ENCODE measurements at regions not wholly inside any gene's neighbourhood (a gene's known extent, or its start where the extent isn't known, plus 50 kb on each side); places are given as distances from the start of the nearest gene placed in this dataset.

- H3F3A ChIP-seq (ENCODE audit: low read depth): no peaks in the 10 kb centered on the region
- no peaks in the 10 kb centered on the region for H3K36me3 ChIP-seq (ENCODE audit: insufficient read depth, low read length)
- no peak overlapping the region for H3K9ac ChIP-seq (ENCODE audit: low read depth, low read length, poor library complexity, severe bottlenecking)
- H3K4me1 ChIP-seq (ENCODE audit: insufficient read depth, low read length, poor library complexity, severe bottlenecking): no peaks in the 10 kb centered on the region
- TF ChIP-seq EZH2phosphoT487 (IDR thresholded peaks at IDR 0.05; ENCODE audit: borderline replicate concordance): no peak
- TF ChIP-seq CTCF (conservative IDR thresholded peaks at IDR 0.05; ENCODE audit: low read length): no peak
- no peaks in the 10 kb centered on the region for H3K9me3 ChIP-seq (ENCODE audit: insufficient read depth, low read depth, low read length)
- no peaks in the 10 kb centered on the region for H3K9me2 ChIP-seq (replicated peaks; ENCODE audit: low read depth, low read length)
- H2AFZ ChIP-seq (ENCODE audit: low read length): no peak overlapping the region
- H3K27me3 ChIP-seq (ENCODE audit: insufficient read depth, low read length, poor library complexity, severe bottlenecking): no peaks in the 10 kb centered on the region
- no peak overlapping the region for H3K4me3 ChIP-seq (ENCODE audit: low read length, poor library complexity, severe bottlenecking)
- no peak overlapping the region for H3K4me2 ChIP-seq (ENCODE audit: low read depth, low read length, poor library complexity, severe bottlenecking)
- H3K79me2 ChIP-seq (ENCODE audit: insufficient read depth, low read length): no peaks in the 10 kb centered on the region
- no peaks in the 10 kb centered on the region for H4K20me1 ChIP-seq (ENCODE audit: insufficient read depth, low read length, poor library complexity, severe bottlenecking)
Observed at GRCh38 chr3:153379516-153379915, 217.5 kb downstream of the RAP2B start.

GRCh38 chr3:153385343-153385742 lies 223.3 kb downstream of the RAP2B start:
- Histone ChIP-seq H3K36me3 (ENCODE audit: insufficient read depth, low read length) (no peaks in the 10 kb centered on the region), H3K4me2 (ENCODE audit: low read depth, low read length, poor library complexity, severe bottlenecking) (no peak overlapping the region), H2AFZ (ENCODE audit: low read length) (no peak overlapping the region), H3F3A (ENCODE audit: low read depth) (no peaks in the 10 kb centered on the region), H3K4me1 (ENCODE audit: insufficient read depth, low read length, poor library complexity, severe bottlenecking) (no peaks in the 10 kb centered on the region), H3K9ac (ENCODE audit: low read depth, low read length, poor library complexity, severe bottlenecking) (no peak overlapping the region), H4K20me1 (ENCODE audit: insufficient read depth, low read length, poor library complexity, severe bottlenecking) (no peaks in the 10 kb centered on the region), H3K79me2 (ENCODE audit: insufficient read depth, low read length) (no peaks in the 10 kb centered on the region), H3K9me3 (ENCODE audit: insufficient read depth, low read depth, low read length) (no peaks in the 10 kb centered on the region), H3K27me3 (ENCODE audit: insufficient read depth, low read length, poor library complexity, severe bottlenecking) (no peaks in the 10 kb centered on the region), H3K9me2 (replicated peaks; ENCODE audit: low read depth, low read length) (no peaks in the 10 kb centered on the region), H3K4me3 (ENCODE audit: low read length, poor library complexity, severe bottlenecking) (no peak overlapping the region)
- TF ChIP-seq EZH2phosphoT487 (IDR thresholded peaks at IDR 0.05; ENCODE audit: borderline replicate concordance) (no peak), CTCF (conservative IDR thresholded peaks at IDR 0.05; ENCODE audit: low read length) (no peak)

GRCh38 chr3:153392363-153392762 lies 230.3 kb downstream of the RAP2B start:
- no peaks in the 10 kb centered on the region for H3K79me2 ChIP-seq (ENCODE audit: insufficient read depth, low read length)
- TF ChIP-seq EZH2phosphoT487 (IDR thresholded peaks at IDR 0.05; ENCODE audit: borderline replicate concordance): no peak
- TF ChIP-seq CTCF (conservative IDR thresholded peaks at IDR 0.05; ENCODE audit: low read length): no peak

More at GRCh38 chr3:153392363-153392762, 230.3 kb downstream of the RAP2B start:
- H3K27me3 ChIP-seq (ENCODE audit: insufficient read depth, low read length, poor library complexity, severe bottlenecking): no peaks in the 10 kb centered on the region
- no peak overlapping the region for H3K4me3 ChIP-seq (ENCODE audit: low read length, poor library complexity, severe bottlenecking)
- H3K9ac ChIP-seq (ENCODE audit: low read depth, low read length, poor library complexity, severe bottlenecking): no peak overlapping the region
- H3F3A ChIP-seq (ENCODE audit: low read depth): no peaks in the 10 kb centered on the region
- no peaks in the 10 kb centered on the region for H4K20me1 ChIP-seq (ENCODE audit: insufficient read depth, low read length, poor library complexity, severe bottlenecking)
- H3K36me3 ChIP-seq (ENCODE audit: insufficient read depth, low read length): no peaks in the 10 kb centered on the region
- no peaks in the 10 kb centered on the region for H3K9me2 ChIP-seq (replicated peaks; ENCODE audit: low read depth, low read length)
- peaks cover 3% of the 10 kb centered on the region; the same call in 1 of the 2 replicates for H3K9me3 ChIP-seq (ENCODE audit: insufficient read depth, low read depth, low read length)
- no peak overlapping the region for H2AFZ ChIP-seq (ENCODE audit: low read length)
- H3K4me1 ChIP-seq (ENCODE audit: insufficient read depth, low read length, poor library complexity, severe bottlenecking): no peaks in the 10 kb centered on the region
- H3K4me2 ChIP-seq (ENCODE audit: low read depth, low read length, poor library complexity, severe bottlenecking): no peak overlapping the region
